HepG2 (cell line): ENCODE measurements at regions not wholly inside any gene's neighbourhood (a gene's known extent, or its start where the extent isn't known, plus 50 kb on each side); places are given as distances from the start of the nearest gene placed in this dataset.

Source experiments
- ATAC-seq: fragments of 200-7000 bp; cut with Tn5 transposase; 3 replicates; pipeline ENCODE4 v1.9.1; 2020; ENCODE audit warnings: mild to moderate bottlenecking, moderate library complexity
- BruUV-seq: library from RNA; stranded (reverse); fragments of 400-500 nt; replicated peaks from 2 replicates; lab custom pipeline; 2021; lab: Mats Ljungman, UMichigan
- CTCF ChIA-PET: fragments of 300-600 bp; formaldehyde crosslinking; extraction: SDS; loops from one replicate; lab custom pipeline; 2021; ENCODE audit warnings: low total read pairs, inconsistent platforms, low intra/inter-chr PET ratio; lab: Yijun Ruan, JAX
- POLR2A ChIA-PET: fragments of 350-600 bp; sonication (Branson Sonifier 250); formaldehyde crosslinking; loops from one replicate; lab custom pipeline; 2020; ENCODE audit warnings: antibody characterized with exemption, inconsistent platforms; lab: Yijun Ruan, JAX
- DNase-seq: peaks from one replicate; pipeline ENCODE4 v3.0.0-alpha.2; 2015; ENCODE audit warnings: low spot score
- FAIRE-seq: peaks from 3 replicates; lab custom pipeline; 2011; peaks lifted over from hg19 to GRCh38; lab: Jason Lieb, UNC
- H2AFZ ChIP-seq: one replicate; pipeline ENCODE4 v1.6.1; 2011; ENCODE audit warnings: low read length, inconsistent platforms
- H3K27ac ChIP-seq: fragments of 300-600 bp; 3 replicates; pipeline ENCODE4 v1.8.0; 2011; ENCODE audit warnings: mixed run types, mild to moderate bottlenecking, mixed read lengths, low read length, inconsistent platforms; ENCODE audit not compliant: insufficient read depth; ENCODE audit errors: extremely low read length
- H3K27me3 ChIP-seq, 2 experiments: fragments of 200-600 bp in 1 of 2; 2 replicates in 1 of 2; 3 replicates in 1 of 2; pipeline versions ENCODE4 v1.6.0 to v1.8.0; 2011; ENCODE audit warnings: low read length in 2 of 2, mild to moderate bottlenecking in 2 of 2, moderate library complexity in 2 of 2, inconsistent platforms in 1 of 2; ENCODE audit not compliant: insufficient read depth in 2 of 2, control insufficient read depth in 1 of 2
- H3K36me3 ChIP-seq, 2 experiments: fragments of 200-600 bp in 1 of 2; replicated peaks in 1 of 2; 2 replicates in 1 of 2; 3 replicates in 1 of 2; pipeline versions ENCODE4 v1.5.1 to v1.8.0; 2011; ENCODE audit warnings: low read length in 2 of 2, inconsistent platforms in 1 of 2; ENCODE audit not compliant: insufficient read depth in 2 of 2, control insufficient read depth in 1 of 2
- H3K4me1 ChIP-seq: 2 replicates; pipeline ENCODE4 v1.5.1; 2012; ENCODE audit warnings: low read length, inconsistent platforms; ENCODE audit not compliant: insufficient read depth
- H3K4me2 ChIP-seq: 2 replicates; pipeline ENCODE4 v1.6.0; 2011; ENCODE audit warnings: low read depth, low read length, inconsistent platforms
- H3K4me3 ChIP-seq, 3 experiments: fragments of 200-600 bp in 1 of 3; sonication (generic), shearing (Covaris generic) in 1 of 3; replicated peaks in 1 of 3; 2 replicates each; pipeline ENCODE4 v1.5.1; 2011 to 2016; ENCODE audit warnings: low read length in 3 of 3, inconsistent platforms in 2 of 3, low read depth in 2 of 3, mild to moderate bottlenecking in 2 of 3, control low read depth in 1 of 3, mixed read lengths in 1 of 3; ENCODE audit not compliant: insufficient read depth in 1 of 3
- H3K79me2 ChIP-seq: one replicate; pipeline ENCODE4 v1.6.1; 2011; ENCODE audit warnings: low read length, inconsistent platforms; ENCODE audit not compliant: insufficient read depth
- H3K9ac ChIP-seq: 2 replicates; pipeline ENCODE4 v1.6.0; 2011; ENCODE audit warnings: mild to moderate bottlenecking, low read depth, low read length, inconsistent platforms; ENCODE audit not compliant: insufficient read depth
- H3K9me3 ChIP-seq: 2 replicates; pipeline ENCODE4 v1.5.1; 2012; ENCODE audit warnings: mild to moderate bottlenecking, low read length
- H4K20me1 ChIP-seq: 2 replicates; pipeline ENCODE4 v1.6.0; 2011; ENCODE audit warnings: inconsistent platforms, mild to moderate bottlenecking, low read length, moderate library complexity; ENCODE audit not compliant: insufficient read depth
- FOXJ3 ChIP-seq: sonication (generic); formaldehyde crosslinking; IDR thresholded peaks from 2 replicates; pipeline ENCODE4 v1.4.0; 2020; ENCODE audit warnings: missing genetic modification reagents, mild to moderate bottlenecking, borderline replicate concordance
- FOXP1 ChIP-seq, 2 experiments: fragments of 450-650 bp in 1 of 2; IDR thresholded peaks; 2 replicates each; pipeline ENCODE4 v1.6.1; 2017 to 2018; ENCODE audit warnings: antibody characterized with exemption in 1 of 2
- NR2C2 ChIP-seq: sonication (generic); formaldehyde crosslinking; IDR thresholded peaks from 2 replicates; pipeline ENCODE4 v1.4.0; 2020; ENCODE audit warnings: missing genetic modification reagents, mild to moderate bottlenecking, moderate library complexity, borderline replicate concordance
- REST ChIP-seq, 2 experiments: IDR thresholded peaks; 2 replicates each; pipeline ENCODE4 v1.6.1; 2011 to 2012; ENCODE audit warnings: low read length in 2 of 2, borderline replicate concordance in 1 of 2, low read depth in 1 of 2, mild to moderate bottlenecking in 1 of 2, moderate library complexity in 1 of 2
- REXO4 ChIP-seq: sonication (generic); formaldehyde crosslinking; IDR thresholded peaks from 2 replicates; pipeline ENCODE4 v1.8.0; 2022; ENCODE audit warnings: missing genetic modification reagents, mild to moderate bottlenecking, borderline replicate concordance
- THRA ChIP-seq: sonication (generic); formaldehyde crosslinking; IDR thresholded peaks from 2 replicates; pipeline ENCODE4 v1.4.0; 2020; ENCODE audit warnings: missing genetic modification reagents, borderline replicate concordance
- XRCC5 ChIP-seq: fragments of 200-400 bp; formaldehyde crosslinking; optimal IDR thresholded peaks from 2 replicates; pipeline ENCODE3; 2017; ENCODE audit warnings: mild to moderate bottlenecking, low read length
- ZMAT3 ChIP-seq: sonication (generic); formaldehyde crosslinking; conservative IDR thresholded peaks from 2 replicates; pipeline ENCODE4 v1.7.0; 2021; ENCODE audit warnings: missing genetic modification reagents
- ZNF318 ChIP-seq: sonication (generic); formaldehyde crosslinking; IDR thresholded peaks from 2 replicates; pipeline ENCODE4 v1.4.0; 2020; ENCODE audit warnings: mild to moderate bottlenecking, missing genetic modification reagents
- WGBS: methylation state at CpG from one replicate; pipeline ENCODE4 v1.1.6; 2017; ENCODE audit warnings: low lambda C conversion rate; 5-methylcytosine and 5-hydroxymethylcytosine counted together
- in situ Hi-C: cut with HindIII; loops from 2 replicates; pipeline ENCODE4 v1.10.0; 2017; ENCODE audit warnings: low pct_unique_long_range_greater_than_20kb; ENCODE audit not compliant: extremely low pct_ligation_motif_present
- intact Hi-C: fragments of 100-400 bp; cut with micrococcal nuclease; formaldehyde crosslinking; loops from one replicate; pipeline ENCODE4 v1.10.0; 2022; ENCODE audit not compliant: unreplicated experiment

- H3K9me3 ChIP-seq, result no peaks in the 10 kb centered on the region
- H3K27ac ChIP-seq, result no peak overlapping the region
- H3K4me2 ChIP-seq, result no peak overlapping the region
- no peaks in the 10 kb centered on the region for H3K79me2 ChIP-seq
- H3K4me1 ChIP-seq, result peaks cover 18% of the 10 kb centered on the region
- H3K4me3 ChIP-seq, result no peak overlapping the region
- no peak overlapping the region for H2AFZ ChIP-seq
- WGBS, result 49% methylated on average over 3 of the region's 3 CpGs
- no peak for ATAC-seq
- no TSS peak for BruUV-seq
- no peaks in the 10 kb centered on the region for H3K36me3 ChIP-seq
- ChIA-PET CTCF (no interaction called here), POLR2A (no interaction called here)
- in situ Hi-C loops (no loop called here), intact Hi-C loops (no loop called here)
- FAIRE-seq, result no peak
- no peaks in the 10 kb centered on the region for H4K20me1 ChIP-seq
- H3K9ac ChIP-seq, result no peak overlapping the region
- H3K27me3 ChIP-seq, result peaks cover 1 to 13% of the 10 kb centered on the region in 2 experiments; a peak in 3 of 5 replicates
- DNase-seq, result no peak
- TF ChIP-seq XRCC5 (no peak), THRA (CRISPR knock-in tag) (no peak), NR2C2 (CRISPR knock-in tag) (no peak), REST (IDR thresholded peaks at IDR 0.05; ENCODE audit: borderline replicate concordance in 1 of 2, low read depth in 1 of 2, low read length in 2 of 2) (no peak), FOXP1 (IDR thresholded peaks at IDR 0.05) (no peak), FOXP1 (CRISPR knock-in tag; IDR thresholded peaks at IDR 0.05) (no peak), ZMAT3 (CRISPR knock-in tag) (no peak), REXO4 (CRISPR knock-in tag) (no peak), FOXJ3 (no peak), ZNF318 (CRISPR knock-in tag) (no peak)
Measured at GRCh38 chr6:142651384-142651783, 293.6 kb downstream of the HIVEP2 start.
